ENCODE measurements at regions not wholly inside any gene's neighbourhood (a gene's known extent, or its start where the extent isn't known, plus 50 kb on each side); places are given as distances from the start of the nearest gene placed in this dataset.

- Histone ChIP-seq H3K27ac (ENCODE audit: extremely low read depth, low read depth, low read length) (no peak overlapping the region), H3K9me1 (ENCODE audit: control insufficient read depth, insufficient read depth, low read length) (no peaks in the 10 kb centered on the region), H3K79me2 (ENCODE audit: control insufficient read depth, insufficient read depth, low read length) (no peaks in the 10 kb centered on the region), H3K4me2 (ENCODE audit: insufficient read depth, low read length) (no peak overlapping the region), H3K9me3 (replicated peaks; ENCODE audit: control insufficient read depth, insufficient read depth, low read depth, low read length) (no peaks in the 10 kb centered on the region), H3K4me1 (replicated peaks in 1 of 2; ENCODE audit: control insufficient read depth in 2 of 2, insufficient read depth in 2 of 2, low read length in 2 of 2) (peaks cover 0 to 13% of the 10 kb centered on the region in 2 experiments; a peak in 4 of 5 replicates), H4K20me1 (replicated peaks; ENCODE audit: control insufficient read depth, insufficient read depth, low read length) (no peaks in the 10 kb centered on the region), H2AFZ (ENCODE audit: low read depth, low read length) (no peak overlapping the region), H3K4me3 (no peak overlapping the region), H3K36me3 (ENCODE audit: control insufficient read depth, insufficient read depth, low read length) (no peaks in the 10 kb centered on the region), H3K9ac (ENCODE audit: insufficient read depth in 1 of 2, low read depth in 2 of 2, low read length in 2 of 2) (no peak overlapping the region), H3K27me3 (ENCODE audit: control insufficient read depth in 2 of 2, insufficient read depth in 2 of 2, low read length in 2 of 2) (peaks cover 0 to 27% of the 10 kb centered on the region in 2 experiments; a peak in 3 of 5 replicates)
- DNase-seq (ENCODE audit: extremely low read depth in 1 of 4, low spot score in 3 of 4): no peak
- POLR2A ChIA-PET: no interaction called here
- WGBS (ENCODE audit: insufficient coverage, low coverage, missing lambda C conversion rate): 21% methylated on average over 14 of the region's 14 CpGs
- no TSS peak for BruUV-seq (replicated peaks)
- in situ Hi-C loops (cut with MboI) (loop anchor here (25.0 kb wide), 1 partner anchor 1665 kb away; the partner anchor contains the start of gene SYT15B), intact Hi-C loops (cut with micrococcal nuclease) (no loop called here)
- ATAC-seq: no peak; the same call in 2 of the 3 replicates
- no peak for TF ChIP-seq STAT6 (CRISPR knock-in tag; IDR thresholded peaks at IDR 0.05)
- TF ChIP-seq KDM5B (IDR thresholded peaks at IDR 0.05; ENCODE audit: insufficient replicate concordance, low read depth, low read length): no peak
- TF ChIP-seq ZNF316 (IDR thresholded peaks at IDR 0.05): no peak
- TF ChIP-seq PURB (CRISPR knock-in tag; IDR thresholded peaks at IDR 0.05; ENCODE audit: low read depth): no peak
- TF ChIP-seq ZNF655 (CRISPR knock-in tag; IDR thresholded peaks at IDR 0.05): no peak
- no peak for TF ChIP-seq GABPB1 (CRISPR knock-in tag; IDR thresholded peaks at IDR 0.05)
- TF ChIP-seq PHF20 (IDR thresholded peaks at IDR 0.05; ENCODE audit: partially characterized antibody): no peak
- no peak for TF ChIP-seq MED1 (CRISPR knock-in tag; IDR thresholded peaks at IDR 0.05; ENCODE audit: borderline replicate concordance)
- TF ChIP-seq BRF2 (IDR thresholded peaks at IDR 0.05; ENCODE audit: borderline replicate concordance, insufficient read depth, insufficient read length): no peak
- FAIRE-seq: no peak
- CTCF ChIA-PET (ENCODE audit: low intra/inter-chr PET ratio): no interaction called here
Observed at GRCh38 chr10:46097576-46098317, 51.7 kb upstream of the MSMB start.

Data from K562 (cell line).